ENCODE measurements at regions not wholly inside any gene's neighbourhood (a gene's known extent, or its start where the extent isn't known, plus 50 kb on each side); places are given as distances from the start of the nearest gene placed in this dataset.

GRCh38 chr1:221562542-221563475 is 179.1 kb downstream of the DUSP10 start:
- no peak for TF ChIP-seq CTCF (IDR thresholded peaks at IDR 0.05; ENCODE audit: low read depth, low read length)
- H3K4me1 ChIP-seq: peaks cover 7% of the 10 kb centered on the region

GRCh38 chr1:221563476-221563921 is 178.4 kb downstream of the DUSP10 start:
- TF ChIP-seq CTCF (IDR thresholded peaks at IDR 0.05; ENCODE audit: low read depth, low read length): no peak
- no peak for DNase-seq
- Histone ChIP-seq H3K27me3 (no peaks in the 10 kb centered on the region), H3K36me3 (no peaks in the 10 kb centered on the region), H3K4me1 (peaks cover 13% of the 10 kb centered on the region), H3K9me3 (no peaks in the 10 kb centered on the region), H3K4me3 (ENCODE audit: low read depth, low read length) (no peak overlapping the region)

More at GRCh38 chr1:221562542-221563475, 179.1 kb downstream of the DUSP10 start:
- H3K27me3 ChIP-seq: no peaks in the 10 kb centered on the region
- H3K9me3 ChIP-seq: no peaks in the 10 kb centered on the region
- no peaks in the 10 kb centered on the region for H3K36me3 ChIP-seq
- no peak for DNase-seq
- H3K4me3 ChIP-seq (ENCODE audit: low read depth, low read length): no peak overlapping the region

GRCh38 chr1:221564891-221565290 is 177.0 kb downstream of the DUSP10 start:
- Histone ChIP-seq H3K27me3 (no peaks in the 10 kb centered on the region), H3K4me3 (ENCODE audit: low read depth, low read length) (no peak overlapping the region), H3K4me1 (peaks cover 19% of the 10 kb centered on the region), H3K9me3 (no peaks in the 10 kb centered on the region), H3K36me3 (no peaks in the 10 kb centered on the region)
- DNase-seq: no peak
- no peak for TF ChIP-seq CTCF (IDR thresholded peaks at IDR 0.05; ENCODE audit: low read depth, low read length)

GRCh38 chr1:221565711-221566110 is 176.2 kb downstream of the DUSP10 start:
- Histone ChIP-seq H3K36me3 (no peaks in the 10 kb centered on the region), H3K4me3 (ENCODE audit: low read depth, low read length) (no peak overlapping the region), H3K4me1 (peaks cover 17% of the 10 kb centered on the region), H3K27me3 (no peaks in the 10 kb centered on the region), H3K9me3 (no peaks in the 10 kb centered on the region)
- DNase-seq: no peak
- TF ChIP-seq CTCF (IDR thresholded peaks at IDR 0.05; ENCODE audit: low read depth, low read length): no peak

- no peaks in the 10 kb centered on the region for H3K9me3 ChIP-seq
- no peak for TF ChIP-seq CTCF (IDR thresholded peaks at IDR 0.05; ENCODE audit: low read depth, low read length)
- no peaks in the 10 kb centered on the region for H3K36me3 ChIP-seq
- H3K4me3 ChIP-seq (ENCODE audit: low read depth, low read length): no peak overlapping the region
- no peak for DNase-seq
- peaks cover 16% of the 10 kb centered on the region for H3K4me1 ChIP-seq
- no peaks in the 10 kb centered on the region for H3K27me3 ChIP-seq
Measured at GRCh38 chr1:221567859-221568507, 173.9 kb downstream of the DUSP10 start.

- no peaks in the 10 kb centered on the region for H3K36me3 ChIP-seq
- H3K27me3 ChIP-seq: no peaks in the 10 kb centered on the region
- H3K9me3 ChIP-seq: no peaks in the 10 kb centered on the region
- H3K4me1 ChIP-seq: peaks cover 5% of the 10 kb centered on the region
- H3K4me3 ChIP-seq (ENCODE audit: low read depth, low read length): no peak overlapping the region
- no peak for DNase-seq
- TF ChIP-seq CTCF (IDR thresholded peaks at IDR 0.05; ENCODE audit: low read depth, low read length): no peak
Measured at GRCh38 chr1:221573756-221574155, 168.1 kb downstream of the DUSP10 start.
